DND-41 (cell line): ENCODE measurements at regions not wholly inside any gene's neighbourhood (a gene's known extent, or its start where the extent isn't known, plus 50 kb on each side); places are given as distances from the start of the nearest gene placed in this dataset.

Experiments
- ATAC-seq: fragments of 200-7000 bp; cut with Tn5 transposase; 3 replicates; pipeline ENCODE4 v1.9.1; 2021; ENCODE audit warnings: low read depth; ENCODE audit not compliant: insufficient read depth
- DNase-seq: peaks from one replicate; pipeline ENCODE4 v3.0.0-alpha.2; 2020
- H2AFZ ChIP-seq: 2 replicates; pipeline ENCODE4 v1.6.0; 2012; ENCODE audit warnings: low read depth, low read length
- H3K27ac ChIP-seq: 2 replicates; pipeline ENCODE4 v1.5.1; 2012; ENCODE audit warnings: low read length, inconsistent platforms
- H3K27me3 ChIP-seq: fragments of 200-600 bp; sonication (generic); 2 replicates; pipeline ENCODE4 v1.6.0; 2012; ENCODE audit warnings: low read length, mild to moderate bottlenecking, inconsistent platforms; ENCODE audit not compliant: insufficient read depth, poor library complexity
- H3K36me3 ChIP-seq: 2 replicates; pipeline ENCODE4 v1.5.1; 2012; ENCODE audit warnings: low read length, inconsistent platforms; ENCODE audit not compliant: insufficient read depth
- H3K4me1 ChIP-seq: 2 replicates; pipeline ENCODE4 v1.5.1; 2012; ENCODE audit warnings: mild to moderate bottlenecking, low read length; ENCODE audit not compliant: insufficient read depth
- H3K4me2 ChIP-seq: 2 replicates; pipeline ENCODE4 v1.6.0; 2012; ENCODE audit warnings: mild to moderate bottlenecking, moderate library complexity, low read length, inconsistent platforms; ENCODE audit not compliant: insufficient read depth
- H3K4me3 ChIP-seq, 2 experiments: fragments of 200-600 bp in 1 of 2; shearing (Covaris generic) in 1 of 2; 2 replicates each; pipeline ENCODE4 v1.5.1; 2012 to 2016; ENCODE audit warnings: inconsistent platforms in 2 of 2, low read length in 2 of 2, mild to moderate bottlenecking in 2 of 2, low read depth in 1 of 2, moderate library complexity in 1 of 2
- H3K79me2 ChIP-seq: 2 replicates; pipeline ENCODE4 v1.6.0; 2012; ENCODE audit warnings: low read length, inconsistent platforms; ENCODE audit not compliant: insufficient read depth
- H3K9ac ChIP-seq: 2 replicates; pipeline ENCODE4 v1.6.0; 2012; ENCODE audit warnings: low read depth, mild to moderate bottlenecking, inconsistent platforms, low read length, moderate library complexity
- H3K9me3 ChIP-seq: 2 replicates; pipeline ENCODE4 v1.5.1; 2012; ENCODE audit warnings: low read length, moderate library complexity, mild to moderate bottlenecking, inconsistent platforms; ENCODE audit not compliant: insufficient read depth, severe bottlenecking
- H4K20me1 ChIP-seq: 2 replicates; pipeline ENCODE4 v1.6.0; 2012; ENCODE audit warnings: low read length; ENCODE audit not compliant: insufficient read depth
- CTCF ChIP-seq: IDR thresholded peaks from 2 replicates; pipeline ENCODE4 v1.5.1; 2012; ENCODE audit warnings: borderline replicate concordance, low read length, moderate library complexity, mild to moderate bottlenecking; ENCODE audit not compliant: poor library complexity, severe bottlenecking; ENCODE audit errors: extremely low read depth
- EZH2 ChIP-seq: IDR thresholded peaks from 3 replicates; pipeline ENCODE4 v1.6.1; 2012; ENCODE audit warnings: borderline replicate concordance, low read depth, mild to moderate bottlenecking, moderate library complexity, low read length, inconsistent platforms; ENCODE audit not compliant: severe bottlenecking

DNA sequence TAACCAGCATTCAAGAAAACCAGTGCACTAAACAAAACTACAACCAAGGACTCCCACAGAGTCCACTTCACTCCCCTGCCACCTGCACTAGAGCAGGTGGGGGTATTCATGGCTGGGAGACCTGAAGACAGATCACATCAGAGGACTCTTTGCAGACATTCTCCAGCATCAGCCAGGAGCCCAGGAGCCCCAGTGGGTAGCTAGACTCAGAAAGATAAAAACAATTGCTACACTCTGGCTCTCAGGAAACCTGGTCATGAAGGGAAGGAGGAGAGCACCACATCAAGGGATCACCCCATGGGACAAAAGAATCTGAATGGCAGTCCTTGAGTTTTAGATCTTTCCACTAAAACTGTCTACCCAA lies 472.1 kb downstream of the PLPP3 start:
- peak overlapping the region; percentile 67 for H2AFZ ChIP-seq
- peak; percentile 54 for ATAC-seq
- DNase-seq: peak; percentile 71
- H3K79me2 ChIP-seq: no peaks in the 10 kb centered on the region
- no peaks in the 10 kb centered on the region for H3K27me3 ChIP-seq
- H3K9me3 ChIP-seq: peaks cover 11% of the 10 kb centered on the region
- no peak for TF ChIP-seq EZH2
- TF ChIP-seq CTCF: no peak
- H3K4me1 ChIP-seq: peaks cover 48% of the 10 kb centered on the region
- peak overlapping the region; percentile 62 for H3K9ac ChIP-seq
- peak overlapping the region; percentile 53 for H3K4me2 ChIP-seq
- H3K36me3 ChIP-seq: no peaks in the 10 kb centered on the region
- no peaks in the 10 kb centered on the region for H4K20me1 ChIP-seq
- peak overlapping the region in 1 of 2 experiments; percentile 39; a peak in 1 of 4 replicates for H3K4me3 ChIP-seq
- H3K27ac ChIP-seq: peak overlapping the region; percentile 99

GRCh38 chr1:56106531-56107274 lies 472.7 kb downstream of the PLPP3 start:
- H3K9ac ChIP-seq: peak overlapping the region; percentile 62
- ATAC-seq: peak; percentile 87
- DNase-seq: peak; percentile 88

DNA sequence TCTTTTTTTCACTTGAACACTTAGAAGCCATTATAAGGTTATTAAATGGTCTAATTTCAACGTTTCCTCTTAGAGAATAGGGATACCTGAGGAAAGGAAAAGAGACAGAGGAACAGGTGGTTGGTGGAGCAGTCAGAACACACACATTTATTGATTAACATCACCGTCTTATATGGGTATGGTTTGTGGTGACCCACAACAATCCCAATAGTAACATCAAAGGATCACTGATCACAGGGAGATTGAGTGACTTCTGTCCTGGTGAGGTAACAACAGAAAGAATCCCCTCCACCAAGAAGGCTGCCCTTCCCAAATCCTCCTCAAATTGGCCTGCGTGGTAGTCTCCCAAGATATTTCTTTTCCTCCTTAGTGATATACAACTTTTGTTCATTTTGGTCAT lies 474.0 kb downstream of the PLPP3 start:
- Histone ChIP-seq H4K20me1 (no peaks in the 10 kb centered on the region), H3K4me2 (peak overlapping the region; percentile 17; the same call in 1 of the 2 replicates), H3K9ac (peak overlapping the region; percentile 62), H2AFZ (no peak overlapping the region), H3K4me3 (peak overlapping the region in 1 of 2 experiments; percentile 6; a peak in 1 of 4 replicates), H3K36me3 (no peaks in the 10 kb centered on the region), H3K27ac (peak overlapping the region; percentile 99), H3K27me3 (no peaks in the 10 kb centered on the region), H3K9me3 (peaks cover 11% of the 10 kb centered on the region), H3K79me2 (no peaks in the 10 kb centered on the region), H3K4me1 (peaks cover 48% of the 10 kb centered on the region)
- no peak for DNase-seq
- TF ChIP-seq EZH2: no peak
- no peak for TF ChIP-seq CTCF
- no peak for ATAC-seq

More at GRCh38 chr1:56106531-56107274, 472.7 kb downstream of the PLPP3 start:
- H4K20me1 ChIP-seq: no peaks in the 10 kb centered on the region
- H3K27ac ChIP-seq: peak overlapping the region; percentile 99
- H3K4me3 ChIP-seq: peak overlapping the region in 1 of 2 experiments; percentile 39; a peak in 1 of 4 replicates
- no peaks in the 10 kb centered on the region for H3K79me2 ChIP-seq
- TF ChIP-seq CTCF (peak; percentile 33), EZH2 (no peak)
- no peaks in the 10 kb centered on the region for H3K27me3 ChIP-seq
- peaks cover 54% of the 10 kb centered on the region for H3K4me1 ChIP-seq
- peak overlapping the region; percentile 53 for H3K4me2 ChIP-seq
- peaks cover 11% of the 10 kb centered on the region for H3K9me3 ChIP-seq
- H2AFZ ChIP-seq: peak overlapping the region; percentile 67
- H3K36me3 ChIP-seq: no peaks in the 10 kb centered on the region
